ENCODE measurements at regions not wholly inside any gene's neighbourhood (a gene's known extent, or its start where the extent isn't known, plus 50 kb on each side); places are given as distances from the start of the nearest gene placed in this dataset.

DNA sequence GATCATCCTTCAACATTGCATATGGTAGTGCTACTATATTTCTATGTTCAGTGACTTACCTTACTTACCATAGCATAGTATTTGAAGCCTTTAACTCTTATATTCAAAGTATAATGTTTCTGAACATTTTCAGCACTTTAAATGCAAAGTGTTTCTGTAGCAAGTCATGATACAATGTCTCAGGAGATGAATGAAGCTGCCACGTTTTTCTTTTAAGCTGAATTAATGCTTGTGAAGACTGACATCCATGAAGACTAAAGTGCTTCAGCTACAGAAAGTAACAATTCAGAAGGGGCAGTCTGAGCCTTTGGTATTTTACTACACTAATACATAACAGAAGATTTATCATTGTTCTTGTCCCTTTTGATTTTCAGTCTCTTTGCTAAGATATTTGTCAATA lies 709.1 kb upstream of the ARRDC3 start:
- H3K36me3 Mint-ChIP-seq (ENCODE audit: insufficient read depth) = no peaks in the 10 kb centered on the region
- TF ChIP-seq, protein P1, sequence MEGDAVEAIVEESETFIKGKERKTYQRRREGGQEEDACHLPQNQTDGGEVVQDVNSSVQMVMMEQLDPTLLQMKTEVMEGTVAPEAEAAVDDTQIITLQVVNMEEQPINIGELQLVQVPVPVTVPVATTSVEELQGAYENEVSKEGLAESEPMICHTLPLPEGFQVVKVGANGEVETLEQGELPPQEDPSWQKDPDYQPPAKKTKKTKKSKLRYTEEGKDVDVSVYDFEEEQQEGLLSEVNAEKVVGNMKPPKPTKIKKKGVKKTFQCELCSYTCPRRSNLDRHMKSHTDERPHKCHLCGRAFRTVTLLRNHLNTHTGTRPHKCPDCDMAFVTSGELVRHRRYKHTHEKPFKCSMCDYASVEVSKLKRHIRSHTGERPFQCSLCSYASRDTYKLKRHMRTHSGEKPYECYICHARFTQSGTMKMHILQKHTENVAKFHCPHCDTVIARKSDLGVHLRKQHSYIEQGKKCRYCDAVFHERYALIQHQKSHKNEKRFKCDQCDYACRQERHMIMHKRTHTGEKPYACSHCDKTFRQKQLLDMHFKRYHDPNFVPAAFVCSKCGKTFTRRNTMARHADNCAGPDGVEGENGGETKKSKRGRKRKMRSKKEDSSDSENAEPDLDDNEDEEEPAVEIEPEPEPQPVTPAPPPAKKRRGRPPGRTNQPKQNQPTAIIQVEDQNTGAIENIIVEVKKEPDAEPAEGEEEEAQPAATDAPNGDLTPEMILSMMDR (IDR thresholded peaks at IDR 0.05; ENCODE audit: unreplicated experiment) = no peak
- no peaks in the 10 kb centered on the region for H3K27me3 Mint-ChIP-seq
- DNase-seq (ENCODE audit: low spot score, unreplicated experiment) = no peak
- H3K27ac Mint-ChIP-seq = no peak overlapping the region
- no peak overlapping the region for H3K4me3 Mint-ChIP-seq (ENCODE audit: low read depth)
- no peaks in the 10 kb centered on the region for H3K4me1 Mint-ChIP-seq (ENCODE audit: low read depth)
- peaks cover 3% of the 10 kb centered on the region for H3K9me3 Mint-ChIP-seq (ENCODE audit: low read depth)

DNA sequence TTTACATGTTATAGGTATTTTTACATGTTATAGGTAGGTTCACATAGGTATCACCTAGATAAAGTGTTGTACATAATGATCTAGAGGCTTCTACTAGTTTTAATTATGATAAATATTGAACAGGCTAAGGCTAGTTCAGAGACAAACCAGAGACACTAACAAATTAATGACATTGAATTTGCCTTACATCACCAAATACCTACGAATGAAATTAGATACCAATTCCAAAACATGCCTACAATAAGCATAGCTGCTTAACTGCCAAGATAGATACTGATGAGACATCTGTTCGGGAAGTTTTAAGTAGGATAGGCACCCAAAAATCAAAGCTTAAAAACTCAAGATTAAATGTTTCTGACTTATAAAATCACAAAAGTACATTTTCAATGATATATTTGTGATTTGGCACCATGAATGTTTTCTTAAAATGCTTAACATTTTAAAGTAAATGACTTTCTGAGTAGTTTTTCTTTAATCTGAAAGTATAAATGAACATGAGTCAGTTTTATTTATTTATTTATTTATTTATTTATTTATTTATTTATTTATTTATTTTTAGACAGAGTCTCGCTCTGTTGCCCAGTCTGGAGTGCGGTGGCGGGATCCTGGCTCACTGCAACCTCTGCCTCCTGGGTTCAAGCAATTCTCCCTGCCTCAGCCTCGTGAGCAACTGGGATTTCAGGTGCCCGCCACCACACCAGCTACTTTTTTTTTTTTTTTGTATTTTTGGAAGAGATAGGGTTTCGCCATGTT lies 703.1 kb upstream of the ARRDC3 start:
- H3K36me3 Mint-ChIP-seq (ENCODE audit: insufficient read depth) = no peaks in the 10 kb centered on the region
- peaks cover 29% of the 10 kb centered on the region for H3K4me1 Mint-ChIP-seq (ENCODE audit: low read depth)
- H3K9me3 Mint-ChIP-seq (ENCODE audit: low read depth) = no peaks in the 10 kb centered on the region
- H3K4me3 Mint-ChIP-seq (ENCODE audit: low read depth) = no peak overlapping the region
- no peaks in the 10 kb centered on the region for H3K27me3 Mint-ChIP-seq
- no peak overlapping the region for H3K27ac Mint-ChIP-seq
- no peak for DNase-seq (ENCODE audit: low spot score, unreplicated experiment)
- TF ChIP-seq, protein P1 (IDR thresholded peaks at IDR 0.05; ENCODE audit: unreplicated experiment) = no peak

DNA sequence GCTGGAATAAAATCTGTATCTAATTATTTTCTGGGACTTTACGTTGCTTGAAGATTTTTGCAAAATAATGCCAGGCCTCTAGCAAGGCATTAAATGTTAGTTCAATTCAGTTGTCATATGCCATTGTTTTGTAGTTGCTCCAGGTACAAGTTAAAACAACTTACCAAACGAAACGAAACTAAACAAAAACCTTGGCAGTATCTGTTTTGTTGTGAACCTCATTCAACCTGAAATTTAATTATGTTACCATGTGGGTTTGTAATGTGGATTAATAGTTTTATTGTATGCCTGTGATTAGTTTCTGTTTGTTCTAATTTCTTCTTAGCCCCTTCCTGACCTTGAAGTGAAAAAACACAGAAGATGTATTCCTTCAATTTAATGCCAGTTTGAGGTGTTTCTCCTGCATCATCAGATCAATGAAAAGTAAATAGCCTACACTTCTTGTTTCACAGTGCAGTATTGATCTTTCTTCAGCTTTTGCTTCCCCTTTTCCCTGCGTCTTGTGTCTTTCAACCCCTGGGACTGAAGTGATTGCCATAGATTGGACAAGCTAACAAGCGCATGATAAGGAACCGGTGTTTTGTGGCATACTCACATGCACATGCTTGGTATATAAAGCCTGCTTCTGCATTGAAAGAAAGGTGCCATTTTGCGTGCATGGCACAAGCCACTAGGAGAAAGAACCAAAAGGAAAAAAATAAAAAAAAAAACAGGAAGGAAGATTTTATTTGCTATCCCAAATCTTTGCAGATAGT lies 699.0 kb upstream of the ARRDC3 start:
- H3K4me3 Mint-ChIP-seq (ENCODE audit: low read depth) = peak overlapping the region; percentile 39
- peaks cover 2% of the 10 kb centered on the region for H3K36me3 Mint-ChIP-seq (ENCODE audit: insufficient read depth)
- peak overlapping the region; percentile 85 for H3K27ac Mint-ChIP-seq
- DNase-seq (ENCODE audit: low spot score, unreplicated experiment) = no peak
- no peaks in the 10 kb centered on the region for H3K27me3 Mint-ChIP-seq
- TF ChIP-seq, protein P1 (IDR thresholded peaks at IDR 0.05; ENCODE audit: unreplicated experiment) = no peak
- peaks cover 10% of the 10 kb centered on the region for H3K9me3 Mint-ChIP-seq (ENCODE audit: low read depth)
- H3K4me1 Mint-ChIP-seq (ENCODE audit: low read depth) = peaks cover 33% of the 10 kb centered on the region

DNA sequence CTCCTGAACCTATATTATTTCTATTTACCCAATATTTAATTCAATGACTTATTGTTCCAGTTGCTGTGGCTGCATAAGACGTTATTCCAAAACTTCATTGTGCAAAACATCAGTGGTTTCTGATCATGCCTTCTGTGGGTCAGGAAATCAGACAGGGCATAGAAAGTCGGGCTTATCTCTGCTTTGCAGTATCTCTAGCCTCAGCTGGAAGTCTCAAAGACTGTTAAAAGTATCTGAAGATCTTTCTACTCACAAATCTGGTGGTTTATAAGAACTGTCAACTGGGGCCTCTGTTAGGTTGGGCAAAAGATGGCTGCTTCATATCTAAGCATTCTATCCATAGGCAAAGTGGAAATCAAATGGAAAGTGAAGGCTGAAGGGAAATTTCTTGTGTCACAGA lies 687.7 kb upstream of the ARRDC3 start:
- Mint-ChIP-seq H3K27me3 (no peaks in the 10 kb centered on the region), H3K36me3 (ENCODE audit: insufficient read depth) (no peaks in the 10 kb centered on the region), H3K9me3 (ENCODE audit: low read depth) (peaks cover 11% of the 10 kb centered on the region), H3K4me3 (ENCODE audit: low read depth) (no peak overlapping the region), H3K27ac (no peak overlapping the region), H3K4me1 (ENCODE audit: low read depth) (no peaks in the 10 kb centered on the region)
- TF ChIP-seq, protein P1 (IDR thresholded peaks at IDR 0.05; ENCODE audit: unreplicated experiment) = no peak
- DNase-seq (ENCODE audit: low spot score, unreplicated experiment) = no peak

DNA sequence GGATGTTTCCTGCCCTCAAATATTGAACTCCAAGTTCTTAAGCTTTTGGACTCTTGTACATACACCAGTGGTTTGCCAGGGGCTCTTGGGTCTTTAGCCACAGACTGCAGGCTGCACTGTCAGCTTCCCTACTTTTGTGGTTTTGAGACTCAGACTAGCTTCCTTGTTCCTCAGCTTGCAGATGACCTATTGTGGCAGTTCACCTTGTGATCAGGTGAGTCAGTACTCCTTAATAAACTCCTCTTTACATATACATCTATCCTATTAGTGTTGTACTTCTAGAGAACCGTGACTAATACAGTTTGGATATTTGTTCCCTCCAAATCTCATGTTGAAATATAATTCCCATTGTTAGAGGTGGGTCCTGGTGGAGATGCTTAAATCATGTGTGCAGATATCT lies 681.9 kb upstream of the ARRDC3 start:
- no peaks in the 10 kb centered on the region for H3K4me1 Mint-ChIP-seq (ENCODE audit: low read depth)
- no peak overlapping the region for H3K4me3 Mint-ChIP-seq (ENCODE audit: low read depth)
- no peaks in the 10 kb centered on the region for H3K36me3 Mint-ChIP-seq (ENCODE audit: insufficient read depth)
- H3K27me3 Mint-ChIP-seq = no peaks in the 10 kb centered on the region
- peaks cover 20% of the 10 kb centered on the region for H3K9me3 Mint-ChIP-seq (ENCODE audit: low read depth)
- no peak overlapping the region for H3K27ac Mint-ChIP-seq
- DNase-seq (ENCODE audit: low spot score, unreplicated experiment) = no peak
- TF ChIP-seq, protein P1 (IDR thresholded peaks at IDR 0.05; ENCODE audit: unreplicated experiment) = no peak
